ENCODE measurements at regions not wholly inside any gene's neighbourhood (a gene's known extent, or its start where the extent isn't known, plus 50 kb on each side); places are given as distances from the start of the nearest gene placed in this dataset.

GRCh38 chr3:168803536-168803935 is 707.8 kb upstream of the GOLIM4 start:
- TF ChIP-seq, protein P1, sequence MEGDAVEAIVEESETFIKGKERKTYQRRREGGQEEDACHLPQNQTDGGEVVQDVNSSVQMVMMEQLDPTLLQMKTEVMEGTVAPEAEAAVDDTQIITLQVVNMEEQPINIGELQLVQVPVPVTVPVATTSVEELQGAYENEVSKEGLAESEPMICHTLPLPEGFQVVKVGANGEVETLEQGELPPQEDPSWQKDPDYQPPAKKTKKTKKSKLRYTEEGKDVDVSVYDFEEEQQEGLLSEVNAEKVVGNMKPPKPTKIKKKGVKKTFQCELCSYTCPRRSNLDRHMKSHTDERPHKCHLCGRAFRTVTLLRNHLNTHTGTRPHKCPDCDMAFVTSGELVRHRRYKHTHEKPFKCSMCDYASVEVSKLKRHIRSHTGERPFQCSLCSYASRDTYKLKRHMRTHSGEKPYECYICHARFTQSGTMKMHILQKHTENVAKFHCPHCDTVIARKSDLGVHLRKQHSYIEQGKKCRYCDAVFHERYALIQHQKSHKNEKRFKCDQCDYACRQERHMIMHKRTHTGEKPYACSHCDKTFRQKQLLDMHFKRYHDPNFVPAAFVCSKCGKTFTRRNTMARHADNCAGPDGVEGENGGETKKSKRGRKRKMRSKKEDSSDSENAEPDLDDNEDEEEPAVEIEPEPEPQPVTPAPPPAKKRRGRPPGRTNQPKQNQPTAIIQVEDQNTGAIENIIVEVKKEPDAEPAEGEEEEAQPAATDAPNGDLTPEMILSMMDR (conservative IDR thresholded peaks at IDR 0.05): no peak
- TF ChIP-seq ZFX (IDR thresholded peaks at IDR 0.05): no peak
